ENCODE measurements at regions not wholly inside any gene's neighbourhood (a gene's known extent, or its start where the extent isn't known, plus 50 kb on each side); places are given as distances from the start of the nearest gene placed in this dataset.

GRCh38 chr17:79163071-79163470, 88.4 kb downstream of the ENGASE start:
- H3K36me3 ChIP-seq: no peaks in the 10 kb centered on the region
- TF ChIP-seq Cebpa-rat (IDR thresholded peaks at IDR 0.05): no peak
- H3K4me1 ChIP-seq: peaks cover 81% of the 10 kb centered on the region
- H4K20me1 ChIP-seq: no peaks in the 10 kb centered on the region
- H3K9ac ChIP-seq: peak overlapping the region; percentile 65
- peaks cover 6% of the 10 kb centered on the region; the same call in 1 of the 2 replicates for H3K27me3 ChIP-seq
- peak overlapping the region; percentile 81 for H3K4me2 ChIP-seq
- no peaks in the 10 kb centered on the region for H3K9me3 ChIP-seq
- peak overlapping the region; percentile 53 for H3K4me3 ChIP-seq
- H3K27ac ChIP-seq: peak overlapping the region; percentile 92

GRCh38 chr17:79162012-79162963, 87.7 kb downstream of the ENGASE start:
- peaks cover 73% of the 10 kb centered on the region for H3K4me1 ChIP-seq
- H3K27me3 ChIP-seq: peaks cover 3% of the 10 kb centered on the region; the same call in 1 of the 2 replicates
- H3K27ac ChIP-seq: peak overlapping the region; percentile 92
- no peaks in the 10 kb centered on the region for H4K20me1 ChIP-seq
- H3K4me3 ChIP-seq: peak overlapping the region; percentile 53
- no peak for TF ChIP-seq Cebpa-rat (IDR thresholded peaks at IDR 0.05)
- peak overlapping the region; percentile 81 for H3K4me2 ChIP-seq
- peak overlapping the region; percentile 72 for H3K9ac ChIP-seq
- no peaks in the 10 kb centered on the region for H3K36me3 ChIP-seq
- H3K9me3 ChIP-seq: no peaks in the 10 kb centered on the region

GRCh38 chr17:79160980-79161636, 86.5 kb downstream of the ENGASE start:
- H3K9ac ChIP-seq: peak overlapping the region; percentile 72; the same call in 1 of the 2 replicates
- peak overlapping the region; percentile 92 for H3K27ac ChIP-seq
- no peaks in the 10 kb centered on the region for H3K27me3 ChIP-seq
- H3K36me3 ChIP-seq: no peaks in the 10 kb centered on the region
- no peaks in the 10 kb centered on the region for H3K9me3 ChIP-seq
- H3K4me3 ChIP-seq: peak overlapping the region; percentile 53
- peak overlapping the region; percentile 81 for H3K4me2 ChIP-seq
- peaks cover 69% of the 10 kb centered on the region for H3K4me1 ChIP-seq
- no peaks in the 10 kb centered on the region for H4K20me1 ChIP-seq
- no peak for TF ChIP-seq Cebpa-rat (IDR thresholded peaks at IDR 0.05)

GRCh38 chr17:79159926-79160325, 85.3 kb downstream of the ENGASE start:
- TF ChIP-seq Cebpa-rat (IDR thresholded peaks at IDR 0.05): no peak
- Histone ChIP-seq H4K20me1 (no peaks in the 10 kb centered on the region), H3K9ac (no peak overlapping the region), H3K4me1 (peaks cover 57% of the 10 kb centered on the region), H3K4me3 (no peak overlapping the region), H3K27me3 (no peaks in the 10 kb centered on the region), H3K4me2 (no peak overlapping the region), H3K9me3 (no peaks in the 10 kb centered on the region), H3K36me3 (no peaks in the 10 kb centered on the region), H3K27ac (peak overlapping the region; percentile 92; the same call in 1 of the 2 replicates)

- no peak overlapping the region for H3K4me2 ChIP-seq
- TF ChIP-seq Cebpa-rat (IDR thresholded peaks at IDR 0.05): no peak
- H3K27me3 ChIP-seq: no peaks in the 10 kb centered on the region
- H3K4me1 ChIP-seq: peaks cover 52% of the 10 kb centered on the region
- H3K27ac ChIP-seq: no peak overlapping the region; the same call in 1 of the 2 replicates
- H3K4me3 ChIP-seq: no peak overlapping the region
- no peak overlapping the region for H3K9ac ChIP-seq
- H3K36me3 ChIP-seq: no peaks in the 10 kb centered on the region
- H4K20me1 ChIP-seq: no peaks in the 10 kb centered on the region
- no peaks in the 10 kb centered on the region for H3K9me3 ChIP-seq
Observed at GRCh38 chr17:79159471-79159870, 84.8 kb downstream of the ENGASE start.

- Histone ChIP-seq H3K4me2 (no peak overlapping the region), H3K4me1 (peaks cover 23% of the 10 kb centered on the region), H3K36me3 (no peaks in the 10 kb centered on the region), H4K20me1 (no peaks in the 10 kb centered on the region), H3K27ac (0 out of 2 replicates have a peak overlapping the region, but pooled peaks have one; percentile 6), H3K27me3 (no peaks in the 10 kb centered on the region), H3K4me3 (no peak overlapping the region), H3K9me3 (no peaks in the 10 kb centered on the region), H3K9ac (no peak overlapping the region)
- no peak for TF ChIP-seq Cebpa-rat (IDR thresholded peaks at IDR 0.05)
Observed at GRCh38 chr17:79156463-79157095, 82.0 kb downstream of the ENGASE start.

- no peak overlapping the region for H3K9ac ChIP-seq
- H3K4me3 ChIP-seq: no peak overlapping the region
- H3K4me1 ChIP-seq: peaks cover 16% of the 10 kb centered on the region
- H3K36me3 ChIP-seq: no peaks in the 10 kb centered on the region
- no peaks in the 10 kb centered on the region for H4K20me1 ChIP-seq
- no peak overlapping the region for H3K4me2 ChIP-seq
- H3K27ac ChIP-seq: no peak overlapping the region
- no peaks in the 10 kb centered on the region for H3K27me3 ChIP-seq
- H3K9me3 ChIP-seq: no peaks in the 10 kb centered on the region
- no peak for TF ChIP-seq Cebpa-rat (IDR thresholded peaks at IDR 0.05)
Observed at GRCh38 chr17:79155701-79156100, 81.1 kb downstream of the ENGASE start.

GRCh38 chr17:79154951-79155585, 80.4 kb downstream of the ENGASE start:
- peaks cover 12% of the 10 kb centered on the region for H3K4me1 ChIP-seq
- no peak overlapping the region for H3K4me3 ChIP-seq
- no peaks in the 10 kb centered on the region for H3K36me3 ChIP-seq
- no peaks in the 10 kb centered on the region for H3K9me3 ChIP-seq
- no peak overlapping the region for H3K27ac ChIP-seq
- no peak overlapping the region for H3K4me2 ChIP-seq
- no peak for TF ChIP-seq Cebpa-rat (IDR thresholded peaks at IDR 0.05)
- no peak overlapping the region for H3K9ac ChIP-seq
- H3K27me3 ChIP-seq: no peaks in the 10 kb centered on the region
- H4K20me1 ChIP-seq: no peaks in the 10 kb centered on the region

- no peak for TF ChIP-seq Cebpa-rat (IDR thresholded peaks at IDR 0.05)
- Histone ChIP-seq H3K27ac (no peak overlapping the region), H3K4me2 (no peak overlapping the region), H3K27me3 (no peaks in the 10 kb centered on the region), H3K4me1 (peaks cover 11% of the 10 kb centered on the region; the same call in 1 of the 2 replicates), H4K20me1 (no peaks in the 10 kb centered on the region), H3K9me3 (no peaks in the 10 kb centered on the region), H3K9ac (no peak overlapping the region), H3K4me3 (no peak overlapping the region), H3K36me3 (no peaks in the 10 kb centered on the region)
Observed at GRCh38 chr17:79154446-79154845, 79.8 kb downstream of the ENGASE start.

Measured in BLaER1 (cell line).